Suprapubic skin (tissue), 3 donors: ENCODE measurements at regions not wholly inside any gene's neighbourhood (a gene's known extent, or its start where the extent isn't known, plus 50 kb on each side); places are given as distances from the start of the nearest gene placed in this dataset.

Experiments used
- EP300 ChIP-seq: sonication (generic); formaldehyde crosslinking; IDR thresholded peaks from one replicate; pipeline ENCODE4 v1.6.1; 2017; ENCODE audit warnings: antibody characterized with exemption
- POLR2A ChIP-seq, 2 donors: fragments of 450-650 bp; IDR thresholded peaks; one replicate each; pipeline ENCODE4 v1.6.1; 2017; ENCODE audit warnings: antibody characterized with exemption in 2 of 2, mild to moderate bottlenecking in 2 of 2, moderate library complexity in 2 of 2
- TF ChIP-seq, protein P1 (sequence below), 2 donors: fragments of 200-600 bp in 1 of 2; fragments of 450-650 bp in 1 of 2; sonication (generic) in 1 of 2; IDR thresholded peaks; one replicate each; pipeline ENCODE4 v1.5.1; 2016 to 2019; ENCODE audit warnings: antibody characterized with exemption in 2 of 2, mild to moderate bottlenecking in 1 of 2, moderate library complexity in 1 of 2

- no peak for TF ChIP-seq POLR2A (IDR thresholded peaks at IDR 0.05)
- TF ChIP-seq EP300 = no peak
- TF ChIP-seq, protein P1, sequence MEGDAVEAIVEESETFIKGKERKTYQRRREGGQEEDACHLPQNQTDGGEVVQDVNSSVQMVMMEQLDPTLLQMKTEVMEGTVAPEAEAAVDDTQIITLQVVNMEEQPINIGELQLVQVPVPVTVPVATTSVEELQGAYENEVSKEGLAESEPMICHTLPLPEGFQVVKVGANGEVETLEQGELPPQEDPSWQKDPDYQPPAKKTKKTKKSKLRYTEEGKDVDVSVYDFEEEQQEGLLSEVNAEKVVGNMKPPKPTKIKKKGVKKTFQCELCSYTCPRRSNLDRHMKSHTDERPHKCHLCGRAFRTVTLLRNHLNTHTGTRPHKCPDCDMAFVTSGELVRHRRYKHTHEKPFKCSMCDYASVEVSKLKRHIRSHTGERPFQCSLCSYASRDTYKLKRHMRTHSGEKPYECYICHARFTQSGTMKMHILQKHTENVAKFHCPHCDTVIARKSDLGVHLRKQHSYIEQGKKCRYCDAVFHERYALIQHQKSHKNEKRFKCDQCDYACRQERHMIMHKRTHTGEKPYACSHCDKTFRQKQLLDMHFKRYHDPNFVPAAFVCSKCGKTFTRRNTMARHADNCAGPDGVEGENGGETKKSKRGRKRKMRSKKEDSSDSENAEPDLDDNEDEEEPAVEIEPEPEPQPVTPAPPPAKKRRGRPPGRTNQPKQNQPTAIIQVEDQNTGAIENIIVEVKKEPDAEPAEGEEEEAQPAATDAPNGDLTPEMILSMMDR (IDR thresholded peaks at IDR 0.05) = no peak
Observed at GRCh38 chr2:228447266-228447915, 265.9 kb upstream of the SPHKAP start.
